ENCODE measurements at regions not wholly inside any gene's neighbourhood (a gene's known extent, or its start where the extent isn't known, plus 50 kb on each side); places are given as distances from the start of the nearest gene placed in this dataset.

GRCh38 chr14:30291216-30291615 lies 267.7 kb upstream of the G2E3 start:
- Mint-ChIP-seq H3K27ac (no peak overlapping the region), H3K4me1 (ENCODE audit: low read depth) (no peaks in the 10 kb centered on the region), H3K4me3 (no peak overlapping the region), H3K9me3 (no peaks in the 10 kb centered on the region), H3K36me3 (ENCODE audit: low read depth) (no peaks in the 10 kb centered on the region), H3K27me3 (ENCODE audit: low read depth) (no peaks in the 10 kb centered on the region)

- H3K27me3 Mint-ChIP-seq (ENCODE audit: low read depth), result no peaks in the 10 kb centered on the region
- no peaks in the 10 kb centered on the region for H3K36me3 Mint-ChIP-seq (ENCODE audit: low read depth)
- no peak overlapping the region for H3K4me3 Mint-ChIP-seq
- H3K27ac Mint-ChIP-seq, result no peak overlapping the region
- no peaks in the 10 kb centered on the region for H3K4me1 Mint-ChIP-seq (ENCODE audit: low read depth)
- H3K9me3 Mint-ChIP-seq, result no peaks in the 10 kb centered on the region
These were observed 266.4 kb upstream of the G2E3 start for GRCh38 chr14:30292541-30292940.

- no peaks in the 10 kb centered on the region for H3K27me3 Mint-ChIP-seq (ENCODE audit: low read depth)
- no peaks in the 10 kb centered on the region for H3K36me3 Mint-ChIP-seq (ENCODE audit: low read depth)
- no peaks in the 10 kb centered on the region for H3K9me3 Mint-ChIP-seq
- H3K4me1 Mint-ChIP-seq (ENCODE audit: low read depth), result no peaks in the 10 kb centered on the region
- no peak overlapping the region for H3K4me3 Mint-ChIP-seq
- H3K27ac Mint-ChIP-seq, result no peak overlapping the region
These were observed 263.0 kb upstream of the G2E3 start for GRCh38 chr14:30295980-30296379.

GRCh38 chr14:30296931-30297405 lies 262.0 kb upstream of the G2E3 start:
- Mint-ChIP-seq H3K9me3 (no peaks in the 10 kb centered on the region), H3K4me3 (no peak overlapping the region), H3K27ac (no peak overlapping the region), H3K27me3 (ENCODE audit: low read depth) (no peaks in the 10 kb centered on the region), H3K36me3 (ENCODE audit: low read depth) (no peaks in the 10 kb centered on the region), H3K4me1 (ENCODE audit: low read depth) (no peaks in the 10 kb centered on the region)

- Mint-ChIP-seq H3K4me3 (no peak overlapping the region), H3K4me1 (ENCODE audit: low read depth) (no peaks in the 10 kb centered on the region), H3K27me3 (ENCODE audit: low read depth) (no peaks in the 10 kb centered on the region), H3K36me3 (ENCODE audit: low read depth) (no peaks in the 10 kb centered on the region), H3K9me3 (no peaks in the 10 kb centered on the region), H3K27ac (no peak overlapping the region)
These were observed 260.8 kb upstream of the G2E3 start for GRCh38 chr14:30297876-30298795.

- Mint-ChIP-seq H3K4me3 (no peak overlapping the region), H3K4me1 (ENCODE audit: low read depth) (no peaks in the 10 kb centered on the region), H3K9me3 (no peaks in the 10 kb centered on the region), H3K27me3 (ENCODE audit: low read depth) (no peaks in the 10 kb centered on the region), H3K36me3 (ENCODE audit: low read depth) (no peaks in the 10 kb centered on the region), H3K27ac (no peak overlapping the region)
These were observed 259.0 kb upstream of the G2E3 start for GRCh38 chr14:30299915-30300314.

GRCh38 chr14:30303350-30303749 lies 255.6 kb upstream of the G2E3 start:
- H3K36me3 Mint-ChIP-seq (ENCODE audit: low read depth), result no peaks in the 10 kb centered on the region
- no peak overlapping the region for H3K4me3 Mint-ChIP-seq
- no peaks in the 10 kb centered on the region for H3K27me3 Mint-ChIP-seq (ENCODE audit: low read depth)
- H3K27ac Mint-ChIP-seq, result no peak overlapping the region
- no peaks in the 10 kb centered on the region for H3K9me3 Mint-ChIP-seq
- no peaks in the 10 kb centered on the region for H3K4me1 Mint-ChIP-seq (ENCODE audit: low read depth)

GRCh38 chr14:30305346-30305745 lies 253.6 kb upstream of the G2E3 start:
- Mint-ChIP-seq H3K9me3 (no peaks in the 10 kb centered on the region), H3K4me3 (no peak overlapping the region), H3K27me3 (ENCODE audit: low read depth) (no peaks in the 10 kb centered on the region), H3K4me1 (ENCODE audit: low read depth) (no peaks in the 10 kb centered on the region), H3K27ac (no peak overlapping the region), H3K36me3 (ENCODE audit: low read depth) (no peaks in the 10 kb centered on the region)

- no peaks in the 10 kb centered on the region for H3K36me3 Mint-ChIP-seq (ENCODE audit: low read depth)
- H3K27me3 Mint-ChIP-seq (ENCODE audit: low read depth), result no peaks in the 10 kb centered on the region
- no peak overlapping the region for H3K4me3 Mint-ChIP-seq
- peaks cover 4% of the 10 kb centered on the region for H3K9me3 Mint-ChIP-seq
- H3K4me1 Mint-ChIP-seq (ENCODE audit: low read depth), result no peaks in the 10 kb centered on the region
- no peak overlapping the region for H3K27ac Mint-ChIP-seq
These were observed 249.6 kb upstream of the G2E3 start for GRCh38 chr14:30309405-30309804.

GRCh38 chr14:30312214-30312613 lies 246.7 kb upstream of the G2E3 start:
- Mint-ChIP-seq H3K4me3 (no peak overlapping the region), H3K36me3 (ENCODE audit: low read depth) (no peaks in the 10 kb centered on the region), H3K9me3 (peaks cover 5% of the 10 kb centered on the region), H3K27ac (no peak overlapping the region), H3K27me3 (ENCODE audit: low read depth) (no peaks in the 10 kb centered on the region), H3K4me1 (ENCODE audit: low read depth) (no peaks in the 10 kb centered on the region)

- H3K9me3 Mint-ChIP-seq, result peaks cover 5% of the 10 kb centered on the region
- no peak overlapping the region for H3K27ac Mint-ChIP-seq
- no peaks in the 10 kb centered on the region for H3K27me3 Mint-ChIP-seq (ENCODE audit: low read depth)
- no peak overlapping the region for H3K4me3 Mint-ChIP-seq
- no peaks in the 10 kb centered on the region for H3K36me3 Mint-ChIP-seq (ENCODE audit: low read depth)
- H3K4me1 Mint-ChIP-seq (ENCODE audit: low read depth), result no peaks in the 10 kb centered on the region
These were observed 241.2 kb upstream of the G2E3 start for GRCh38 chr14:30317729-30318128.

GRCh38 chr14:30322819-30323218 lies 236.1 kb upstream of the G2E3 start:
- Mint-ChIP-seq H3K27me3 (ENCODE audit: low read depth) (no peaks in the 10 kb centered on the region), H3K9me3 (no peaks in the 10 kb centered on the region), H3K36me3 (ENCODE audit: low read depth) (no peaks in the 10 kb centered on the region), H3K4me1 (ENCODE audit: low read depth) (no peaks in the 10 kb centered on the region), H3K27ac (no peak overlapping the region), H3K4me3 (no peak overlapping the region)

- H3K36me3 Mint-ChIP-seq (ENCODE audit: low read depth), result peaks cover 2% of the 10 kb centered on the region
- no peak overlapping the region for H3K27ac Mint-ChIP-seq
- no peaks in the 10 kb centered on the region for H3K4me1 Mint-ChIP-seq (ENCODE audit: low read depth)
- H3K4me3 Mint-ChIP-seq, result no peak overlapping the region
- H3K9me3 Mint-ChIP-seq, result no peaks in the 10 kb centered on the region
- no peaks in the 10 kb centered on the region for H3K27me3 Mint-ChIP-seq (ENCODE audit: low read depth)
These were observed 228.9 kb upstream of the G2E3 start for GRCh38 chr14:30330033-30330432.

- no peaks in the 10 kb centered on the region for H3K4me1 Mint-ChIP-seq (ENCODE audit: low read depth)
- H3K36me3 Mint-ChIP-seq (ENCODE audit: low read depth), result peaks cover 2% of the 10 kb centered on the region
- no peaks in the 10 kb centered on the region for H3K27me3 Mint-ChIP-seq (ENCODE audit: low read depth)
- no peak overlapping the region for H3K4me3 Mint-ChIP-seq
- H3K27ac Mint-ChIP-seq, result no peak overlapping the region
- no peaks in the 10 kb centered on the region for H3K9me3 Mint-ChIP-seq
These were observed 228.5 kb upstream of the G2E3 start for GRCh38 chr14:30330445-30330844.

GRCh38 chr14:30331030-30331429 lies 227.9 kb upstream of the G2E3 start:
- no peaks in the 10 kb centered on the region for H3K27me3 Mint-ChIP-seq (ENCODE audit: low read depth)
- H3K9me3 Mint-ChIP-seq, result no peaks in the 10 kb centered on the region
- H3K27ac Mint-ChIP-seq, result no peak overlapping the region
- H3K4me1 Mint-ChIP-seq (ENCODE audit: low read depth), result no peaks in the 10 kb centered on the region
- peaks cover 2% of the 10 kb centered on the region for H3K36me3 Mint-ChIP-seq (ENCODE audit: low read depth)
- H3K4me3 Mint-ChIP-seq, result no peak overlapping the region
